ENCODE measurements at regions not wholly inside any gene's neighbourhood (a gene's known extent, or its start where the extent isn't known, plus 50 kb on each side); places are given as distances from the start of the nearest gene placed in this dataset.

- Histone ChIP-seq H2BK5ac (ENCODE audit: insufficient read length, low read length) (no peak overlapping the region), H3K23ac (ENCODE audit: insufficient read length, low read depth, low read length) (no peak overlapping the region), H2BK20ac (ENCODE audit: low read depth, low read length, poor library complexity, severe bottlenecking) (no peak overlapping the region), H3K9ac (ENCODE audit: extremely low read depth, insufficient read length, low read length) (no peak overlapping the region), H3K9me3 (ENCODE audit: control insufficient read depth, low read depth, low read length) (no peaks in the 10 kb centered on the region), H3K27me3 (ENCODE audit: insufficient read depth, low read length) (no peaks in the 10 kb centered on the region), H3K23me2 (ENCODE audit: insufficient read length, low read depth, low read length, poor library complexity, severe bottlenecking) (no peaks in the 10 kb centered on the region), H4K5ac (ENCODE audit: insufficient read length, low read depth, low read length) (no peak overlapping the region), H2BK12ac (ENCODE audit: insufficient read length, low read depth, low read length) (no peak overlapping the region), H3K27ac (ENCODE audit: insufficient read length, low read depth, low read length) (no peak overlapping the region), H3K18ac (ENCODE audit: insufficient read length, low read depth, low read length) (no peak overlapping the region), H2BK15ac (ENCODE audit: low read depth, low read length) (no peak overlapping the region), H3K79me2 (ENCODE audit: insufficient read depth, low read length) (no peaks in the 10 kb centered on the region), H2AK5ac (ENCODE audit: insufficient read length, low read length) (no peak overlapping the region), H3K79me1 (ENCODE audit: insufficient read depth, low read depth, low read length, poor library complexity, severe bottlenecking) (no peaks in the 10 kb centered on the region), H2BK120ac (ENCODE audit: low read depth, low read length, poor library complexity, severe bottlenecking) (no peak overlapping the region), H4K8ac (replicated peaks; ENCODE audit: insufficient read length, low read depth, low read length) (no peak overlapping the region), H3K4ac (ENCODE audit: low read depth, low read length) (no peak overlapping the region), H4K20me1 (ENCODE audit: control insufficient read depth, insufficient read depth, insufficient read length) (no peaks in the 10 kb centered on the region), H3K4me2 (ENCODE audit: insufficient read depth, insufficient read length, low read length) (no peak overlapping the region), H3K4me1 (ENCODE audit: insufficient read depth, low read length) (no peaks in the 10 kb centered on the region), H3T11ph (ENCODE audit: low read length) (no peak overlapping the region), H4K91ac (ENCODE audit: insufficient read length, low read depth, low read length) (no peak overlapping the region), H3K56ac (ENCODE audit: insufficient read length, low read depth, low read length) (no peak overlapping the region), H2AFZ (ENCODE audit: low read length) (no peak overlapping the region), H3K14ac (ENCODE audit: insufficient read depth, low read length) (no peak overlapping the region)
- no peak for DNase-seq
- H3K9me3 Mint-ChIP-seq, result no peaks in the 10 kb centered on the region
- no peak overlapping the region for H3K4me3 Mint-ChIP-seq
- no peak overlapping the region for H3K27ac Mint-ChIP-seq
- no peaks in the 10 kb centered on the region for H3K27me3 Mint-ChIP-seq (ENCODE audit: low read depth)
- H3K4me1 Mint-ChIP-seq, result peaks cover 3% of the 10 kb centered on the region in 2 experiments; a peak in 2 of 4 replicates
- TF ChIP-seq CTCF (conservative IDR thresholded peaks at IDR 0.05), result no peak
- H3K36me3 Mint-ChIP-seq (ENCODE audit: insufficient read depth in 1 of 3, low read depth in 3 of 3), result no peaks in the 10 kb centered on the region
- WGBS (ENCODE audit: extremely low coverage, insufficient read length, low lambda C conversion rate), result no CpG with 5 or more reads among the region's 4 CpGs
These were observed 158.9 kb downstream of the FAM174A start for GRCh38 chr5:100694100-100694499.

Data from H9 (cell line).